NCI-H226 (cell line): ENCODE measurements at regions not wholly inside any gene's neighbourhood (a gene's known extent, or its start where the extent isn't known, plus 50 kb on each side); places are given as distances from the start of the nearest gene placed in this dataset.
"Not testable (repeated sequence)": the region's sequence is repeated elsewhere in the genome, so short reads cannot be mapped to it uniquely, and the experiment has no call there.

Experiments
- DNase-seq: peaks from one replicate; pipeline ENCODE4 v3.0.0-alpha.2; 2015

- DNase-seq, result no peak
Measured at GRCh38 chr3:15903759-15904720, 106.3 kb upstream of the ANKRD28 start.

GRCh38 chr3:15905041-15905440, 107.3 kb upstream of the ANKRD28 start:
- DNase-seq, result no peak

- not testable (repeated sequence) for DNase-seq
Measured at GRCh38 chr3:15907403-15907802, 109.6 kb upstream of the ANKRD28 start.

- no peak for DNase-seq
Measured at GRCh38 chr3:15918988-15919387, 121.2 kb upstream of the ANKRD28 start.

- no peak for DNase-seq
Measured at GRCh38 chr3:15919971-15920370, 122.2 kb upstream of the ANKRD28 start.

- peak; percentile 11 for DNase-seq
Measured at GRCh38 chr3:15923640-15924405, 126.0 kb upstream of the ANKRD28 start.

- DNase-seq, result no peak
Measured at GRCh38 chr3:15924914-15925313, 127.1 kb upstream of the ANKRD28 start.

GRCh38 chr3:15926871-15927270, 129.1 kb upstream of the ANKRD28 start:
- DNase-seq, result no peak

- no peak for DNase-seq
Measured at GRCh38 chr3:15927969-15928368, 130.2 kb upstream of the ANKRD28 start.

- DNase-seq, result no peak
Measured at GRCh38 chr3:15929944-15930571, 132.3 kb upstream of the ANKRD28 start.

GRCh38 chr3:15932348-15933300, 134.8 kb upstream of the ANKRD28 start:
- no peak for DNase-seq

GRCh38 chr3:15933439-15934139, 135.8 kb upstream of the ANKRD28 start:
- no peak for DNase-seq

GRCh38 chr3:15934389-15935195, 136.8 kb upstream of the ANKRD28 start:
- no peak for DNase-seq

- DNase-seq, result no peak
Measured at GRCh38 chr3:15936312-15936711, 138.5 kb upstream of the ANKRD28 start.

GRCh38 chr3:15940641-15941040, 142.9 kb upstream of the ANKRD28 start:
- no peak for DNase-seq

- DNase-seq, result not testable (repeated sequence)
Measured at GRCh38 chr3:15941457-15941856, 143.7 kb upstream of the ANKRD28 start.

GRCh38 chr3:15941958-15942357, 144.2 kb upstream of the ANKRD28 start:
- DNase-seq, result no peak

- DNase-seq, result no peak
Measured at GRCh38 chr3:15942462-15942861, 144.7 kb upstream of the ANKRD28 start.

GRCh38 chr3:15942936-15943335, 145.2 kb upstream of the ANKRD28 start:
- no peak for DNase-seq

- DNase-seq, result no peak
Measured at GRCh38 chr3:15948388-15948787, 150.6 kb upstream of the ANKRD28 start.
